UCSD-AML1 (cell line): ENCODE measurements at regions not wholly inside any gene's neighbourhood (a gene's known extent, or its start where the extent isn't known, plus 50 kb on each side); places are given as distances from the start of the nearest gene placed in this dataset.

ENCODE experiments used
- DNase-seq: peaks from one replicate; lab custom pipeline; 2025; ENCODE audit not compliant: unreplicated experiment; lab: John Stamatoyannopoulos, UW

DNA sequence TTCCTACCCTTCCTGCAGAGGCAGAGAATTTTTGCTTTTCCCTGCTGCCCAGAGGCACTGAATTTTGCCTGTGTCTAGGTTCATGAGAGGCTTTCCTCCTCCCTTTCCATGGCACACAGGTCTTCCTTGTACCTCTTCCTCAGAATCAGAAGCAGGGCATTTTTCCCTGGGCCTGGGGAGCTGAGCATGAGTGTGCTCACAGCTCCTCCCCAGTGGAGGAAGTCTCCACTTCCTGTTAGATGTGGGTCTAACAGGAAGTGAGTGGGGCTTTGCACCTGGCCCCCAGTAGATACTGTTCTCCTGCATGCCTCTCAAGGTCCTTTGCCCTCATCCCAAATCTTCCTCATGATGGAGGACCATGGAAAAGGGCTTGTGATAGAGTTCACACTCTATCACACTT is 297.2 kb upstream of the FIGN start:
- no peak for DNase-seq

DNA sequence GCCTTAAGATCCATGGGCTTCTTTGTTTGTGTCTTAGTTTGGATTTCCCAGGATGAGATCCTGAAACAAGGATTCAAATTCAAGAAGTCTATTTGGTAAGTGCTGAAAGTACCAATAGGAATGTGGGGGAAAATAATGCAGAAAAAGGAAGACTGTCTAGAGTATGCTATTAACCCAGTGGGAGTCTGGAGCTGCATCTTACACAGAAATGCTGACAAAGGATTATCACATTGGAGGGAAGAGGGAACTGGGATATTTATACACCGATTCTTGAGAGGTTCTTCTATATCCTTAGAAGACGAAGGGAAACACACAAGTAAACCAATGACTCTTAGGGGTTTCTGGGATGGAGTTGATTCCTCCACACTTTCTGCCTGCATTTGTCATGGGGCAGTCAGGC is 294.8 kb upstream of the FIGN start:
- no peak for DNase-seq

- no peak for DNase-seq
These were observed 293.2 kb upstream of the FIGN start for GRCh38 chr2:164028814-164029534.

GRCh38 chr2:164024396-164024795 is 288.6 kb upstream of the FIGN start:
- DNase-seq, result no peak

DNA sequence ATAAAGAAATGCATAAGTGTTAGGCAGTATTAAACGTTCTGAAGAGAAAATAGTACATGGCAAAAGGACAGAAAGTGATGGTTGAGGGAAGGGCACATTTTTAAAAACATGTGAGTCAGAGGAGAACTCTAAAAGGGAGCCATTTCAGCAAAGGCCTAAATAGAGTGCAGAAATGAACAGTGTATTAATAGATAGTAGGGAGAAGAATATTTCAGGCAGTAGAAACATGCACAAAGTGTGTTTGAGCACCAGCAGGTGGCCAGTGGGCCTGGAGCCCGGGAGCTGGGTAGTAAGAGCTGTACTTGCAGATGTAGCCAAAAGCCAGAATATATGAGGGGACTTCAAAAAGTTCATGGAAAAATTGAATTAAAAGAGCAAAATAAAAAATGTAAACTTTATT is 288.1 kb upstream of the FIGN start:
- DNase-seq, result no peak

GRCh38 chr2:164015328-164016123 is 279.7 kb upstream of the FIGN start:
- DNase-seq, result no peak

DNA sequence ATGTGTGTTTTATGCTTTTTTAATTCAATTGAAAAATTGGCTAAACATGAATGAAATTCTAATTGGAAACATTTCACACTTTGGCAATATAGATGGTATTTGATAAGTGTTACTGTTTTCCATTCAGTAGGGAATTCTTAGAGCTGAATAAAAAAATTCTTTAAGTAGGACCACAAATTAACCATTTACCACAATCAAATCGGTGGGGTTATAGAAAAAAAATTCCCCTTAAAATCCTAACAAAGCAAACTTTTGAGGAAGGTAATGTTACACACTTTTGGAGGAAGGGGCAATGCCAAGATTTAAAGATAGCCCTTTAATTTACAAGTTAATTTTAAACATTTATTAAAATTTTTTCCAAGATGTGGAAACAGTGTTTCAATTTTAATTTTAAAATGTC is 279.0 kb upstream of the FIGN start:
- no peak for DNase-seq

GRCh38 chr2:164014068-164014731 is 278.4 kb upstream of the FIGN start:
- DNase-seq, result no peak

DNA sequence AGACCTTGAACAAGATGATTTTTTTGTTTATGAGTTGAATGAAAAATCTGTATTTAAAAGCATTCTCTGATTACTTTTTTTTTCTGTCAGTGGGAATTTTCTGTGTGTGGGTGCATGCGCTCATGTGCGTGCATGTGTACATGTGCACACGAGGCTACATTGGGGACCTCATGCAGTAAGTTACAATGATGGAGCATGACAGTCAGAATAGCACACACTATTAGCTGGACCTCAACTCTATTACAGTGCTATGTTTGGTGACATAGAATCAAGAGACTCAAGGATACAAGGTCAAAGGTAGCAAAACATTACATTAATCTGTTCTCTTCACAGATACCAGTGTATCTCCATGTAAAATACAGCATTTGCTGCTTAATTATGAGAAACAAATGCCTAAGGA is 276.8 kb upstream of the FIGN start:
- DNase-seq, result no peak

DNA sequence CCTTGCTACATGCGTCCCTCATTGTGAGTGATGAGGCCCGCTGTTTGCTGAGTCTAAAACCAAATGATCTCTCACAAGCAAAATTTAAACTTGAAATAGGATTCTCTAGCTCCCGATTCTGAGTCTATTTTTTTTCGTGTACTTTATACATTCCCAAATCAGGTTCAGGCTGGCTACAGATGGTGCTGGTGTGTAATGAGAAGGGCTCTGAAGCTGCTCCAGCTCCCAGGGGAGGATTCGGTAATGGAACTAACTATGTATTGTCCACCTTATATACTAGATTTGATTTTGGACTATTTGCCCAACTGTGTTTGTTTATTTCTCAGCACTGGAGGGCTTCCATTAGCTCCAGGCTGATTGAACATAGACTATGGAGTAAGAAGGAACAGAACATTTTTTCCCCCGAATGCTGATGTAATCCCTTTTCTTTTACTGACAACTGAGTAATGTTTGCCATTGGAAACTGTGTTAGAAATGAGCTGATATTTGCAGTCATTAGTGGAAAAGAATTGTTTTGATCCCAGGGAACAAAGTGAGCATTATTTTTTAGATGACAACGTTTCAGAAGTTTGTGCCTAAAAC is 274.0 kb upstream of the FIGN start:
- no peak for DNase-seq

DNA sequence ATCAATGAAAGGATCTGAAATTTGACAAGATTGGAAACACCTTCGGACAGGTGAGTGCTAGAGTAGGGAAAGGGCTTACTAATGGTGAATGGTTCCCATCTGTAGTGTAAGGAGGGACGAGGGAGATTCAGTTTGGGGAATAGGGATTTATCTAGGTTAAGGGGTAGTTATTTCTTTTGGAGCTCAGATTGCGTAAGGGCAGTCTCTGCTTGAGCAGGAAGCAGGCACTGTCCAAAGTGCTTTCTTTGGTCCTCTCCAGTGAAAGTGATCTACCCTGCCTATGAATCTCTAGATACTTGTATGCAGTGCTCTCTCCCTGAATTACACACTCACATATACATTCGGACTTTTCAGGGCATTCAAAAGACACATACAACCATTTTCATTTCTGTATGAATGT is 272.9 kb upstream of the FIGN start:
- DNase-seq, result no peak

GRCh38 chr2:164006704-164007103 is 270.9 kb upstream of the FIGN start:
- DNase-seq, result no peak

- DNase-seq, result no peak
These were observed 264.4 kb upstream of the FIGN start for GRCh38 chr2:164000176-164000575.

DNA sequence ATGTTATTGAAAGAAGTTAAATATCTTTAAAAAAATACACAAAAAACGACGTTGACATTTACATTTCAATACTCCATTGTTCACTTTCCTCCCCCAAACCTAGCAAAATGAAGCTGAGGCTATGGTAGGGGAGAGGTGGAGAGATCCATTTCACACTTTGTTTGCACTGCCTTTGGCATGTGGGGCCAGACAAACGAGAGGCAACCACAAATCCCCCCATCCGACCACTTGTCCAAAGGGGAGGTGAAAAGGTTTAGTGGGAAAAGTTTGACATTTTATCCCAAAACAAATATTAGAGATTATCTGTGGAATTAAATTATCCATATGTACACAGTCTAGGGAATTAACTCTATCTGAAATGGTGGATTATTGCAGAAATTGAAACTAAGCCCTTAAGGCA is 261.7 kb upstream of the FIGN start:
- DNase-seq, result no peak

GRCh38 chr2:163990541-163990940 is 254.7 kb upstream of the FIGN start:
- no peak for DNase-seq

DNA sequence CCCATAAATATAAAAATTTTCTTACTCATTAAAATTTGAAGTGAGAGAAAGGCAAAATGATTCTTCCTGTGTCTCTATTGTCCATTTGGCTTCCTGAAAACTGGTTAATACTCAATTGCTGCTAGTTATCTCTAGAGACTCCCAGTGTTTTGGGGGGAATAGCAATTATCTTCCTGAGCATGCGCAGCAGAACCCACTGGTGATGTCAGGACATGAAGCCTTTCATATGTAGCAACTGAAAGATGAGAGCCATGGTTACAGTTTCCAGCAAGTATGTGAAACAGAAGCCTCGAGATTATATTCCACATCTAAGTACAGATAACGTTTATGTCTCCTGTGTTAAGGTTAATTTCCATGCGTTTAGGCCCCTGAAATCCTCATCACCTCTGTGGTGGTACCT is 254.3 kb upstream of the FIGN start:
- DNase-seq, result no peak

- no peak for DNase-seq
These were observed 251.6 kb upstream of the FIGN start for GRCh38 chr2:163987175-163987940.

- no peak for DNase-seq
These were observed 249.2 kb upstream of the FIGN start for GRCh38 chr2:163984986-163985385.

DNA sequence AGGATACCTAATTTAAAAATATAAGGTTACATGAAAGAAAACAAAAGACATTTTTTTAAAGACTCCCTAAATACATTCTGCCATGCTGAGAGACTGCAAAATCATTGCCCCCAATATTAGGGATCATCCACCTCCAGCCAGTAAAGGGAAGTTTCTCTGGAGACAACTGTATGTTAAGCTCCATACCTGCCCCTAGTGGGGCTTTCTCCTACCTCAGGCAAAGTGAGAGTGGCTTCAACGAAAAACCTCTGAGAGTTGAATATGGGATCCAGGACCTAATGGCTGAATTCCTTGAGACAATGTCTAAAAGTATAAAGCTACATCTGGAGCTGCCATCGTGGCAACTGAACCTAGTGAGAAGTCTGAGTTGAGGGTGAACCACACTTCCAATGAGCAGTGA is 248.1 kb upstream of the FIGN start:
- DNase-seq, result no peak

DNA sequence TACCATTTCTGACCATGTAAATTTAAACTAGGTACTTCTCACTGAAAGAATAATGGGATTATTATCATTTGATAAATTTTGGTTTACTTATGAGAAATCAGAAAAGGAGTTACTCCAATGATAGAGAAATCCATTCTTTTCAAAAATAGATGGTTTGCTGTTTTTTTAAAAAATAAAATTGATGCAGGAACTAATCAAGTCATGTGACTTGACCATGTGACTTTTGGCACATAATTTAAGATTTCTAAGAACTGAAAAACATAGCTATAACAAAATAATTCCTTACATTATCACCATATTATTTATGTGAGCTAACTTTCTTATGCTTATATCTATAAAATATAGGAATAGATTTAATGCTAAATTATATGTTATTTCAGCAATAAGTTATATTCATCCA is 247.1 kb upstream of the FIGN start:
- no peak for DNase-seq

DNA sequence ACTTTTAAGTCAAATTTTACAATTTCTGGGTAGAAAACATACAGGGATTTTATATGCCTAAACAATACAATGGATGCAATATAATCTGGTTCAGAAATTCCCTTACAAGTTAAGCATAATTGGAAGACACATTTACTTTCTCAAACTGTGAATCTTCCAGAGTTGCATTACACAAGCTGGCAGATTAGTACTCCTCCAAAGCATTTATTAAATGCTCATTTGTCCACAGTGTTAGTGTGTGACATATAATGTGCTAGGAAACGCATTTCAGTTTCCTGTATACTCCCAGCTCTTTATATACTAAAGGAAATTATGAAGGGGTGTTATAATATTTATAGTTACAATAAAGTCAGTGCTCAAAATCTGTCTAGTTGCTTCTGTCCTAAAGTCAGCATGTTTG is 239.0 kb upstream of the FIGN start:
- DNase-seq, result no peak
